Heart left ventricle (tissue), 16 donors: ENCODE measurements at regions not wholly inside any gene's neighbourhood (a gene's known extent, or its start where the extent isn't known, plus 50 kb on each side); places are given as distances from the start of the nearest gene placed in this dataset.
A peak's percentile ranks its signal among the peaks of the same experiment; 100 is the strongest.
"Not testable (repeated sequence)": the region's sequence is repeated elsewhere in the genome, so short reads cannot be mapped to it uniquely, and the experiment has no call there.

ENCODE experiments used
- ATAC-seq, 4 donors: fragments of 200-7000 bp; cut with Tn5 transposase; one replicate each; pipeline ENCODE4 v1.9.1; 2020 to 2022; ENCODE audit warnings: moderate library complexity in 4 of 4, mild to moderate bottlenecking in 3 of 4, moderate number of reproducible peaks in 1 of 4
- DNase-seq, 5 donors: peaks; one replicate each; pipeline ENCODE4 v3.0.0-alpha.2; 2020
- H3K27ac ChIP-seq, 12 donors: fragments of 200-600 bp; sonication (generic) in 4 of 12; one replicate each; pipeline versions ENCODE4 v1.5.0 to v1.8.0; 2016 to 2022; ENCODE audit warnings: mild to moderate bottlenecking in 2 of 12
- H3K27me3 ChIP-seq, 9 donors: fragments of 200-600 bp; sonication (generic) in 2 of 9; one replicate each; pipeline versions ENCODE4 v1.5.1 to v1.8.0; 2016 to 2022; ENCODE audit warnings: mild to moderate bottlenecking in 3 of 9
- H3K36me3 ChIP-seq, 9 donors: fragments of 200-600 bp; sonication (generic) in 2 of 9; one replicate each; pipeline versions ENCODE4 v1.5.0 to v1.8.0; 2018 to 2022; ENCODE audit warnings: mild to moderate bottlenecking in 2 of 9
- H3K4me1 ChIP-seq, 12 donors: fragments of 200-600 bp; sonication (generic) in 4 of 12; one replicate each; pipeline versions ENCODE4 v1.5.0 to v1.8.0; 2016 to 2022; ENCODE audit warnings: mild to moderate bottlenecking in 3 of 12
- H3K4me3 ChIP-seq, 12 donors: fragments of 200-600 bp; sonication (generic) in 4 of 12; one replicate each; pipeline versions ENCODE4 v1.5.0 to v1.8.0; 2017 to 2022; ENCODE audit warnings: mild to moderate bottlenecking in 9 of 12, moderate library complexity in 4 of 12
- H3K9me3 ChIP-seq, 12 donors: fragments of 200-600 bp; sonication (generic) in 4 of 12; one replicate each; pipeline versions ENCODE4 v1.5.0 to v1.8.0; 2016 to 2022; ENCODE audit warnings: mild to moderate bottlenecking in 1 of 12
- CTCF ChIP-seq, 12 donors: fragments of 200-600 bp; sonication (generic) in 4 of 12; IDR thresholded peaks; one replicate each; pipeline versions ENCODE4 v1.5.0 to v1.8.0; 2018 to 2022; ENCODE audit warnings: antibody characterized with exemption in 12 of 12, mild to moderate bottlenecking in 5 of 12
- POLR2A ChIP-seq, 2 donors: fragments of 450-650 bp; IDR thresholded peaks; one replicate each; pipeline ENCODE4 v1.6.1; 2017; ENCODE audit warnings: antibody characterized with exemption in 2 of 2, mild to moderate bottlenecking in 2 of 2, moderate library complexity in 2 of 2
- WGBS, 4 donors: extraction: QIAGEN DNeasy Blood & Tissue Kit in 2 of 4; methylation state at CpG; one replicate each; pipeline versions ENCODE4 v1.1.5 to v1.1.7; 2013 to 2018; 5-methylcytosine and 5-hydroxymethylcytosine counted together
- intact Hi-C, 10 donors: fragments of 100-400 bp; cut with DNase I; formaldehyde crosslinking; loops; one replicate each; pipeline versions ENCODE4 v1.11.1 to v1.14.2; 2022
- donor health status: ischemic (EF 13 %, LVEDD 7.1; RV severe dilation, severe dysfunction).
- donor health status: healthy with polysubstance abuse.
- donor health status: DM: no; HTN: yes; CAD: no.
- donor health status: DM: no; HTN: no; CAD: no.
- donor health status: ischemic (EF 25% LVEDD 6.9; RV normal size, moderate dysfunction).
- donor health status: ischemic (EF 25% LVEDD 5.7; RV mildly dilated, moderate dysfunction).
- donor health status: healthy.
- donor health status: DM: yes; HTN: yes; CAD: no.
- donor health status: ischemic (EF 35%, LVEDD 5.7; RV mildly dilated, moderate dysfunction).
- donor health status: nonischemic (EF 11% LVEDD 7.7; RV severe dilation, severe dysfunction).
- donor health status: DM: yes; HTN: yes; CAD: no.
- donor health status: PGD.
- donor health status: ischemic (EF 29% LVEDD 5.4; RV normal size, mild dysfunction).
- donor health status: nonischemic (EF 23%, LVEDD 6.1; RV moderate dilation, normal function).

- no peaks in the 10 kb centered on the region for H3K36me3 ChIP-seq
- TF ChIP-seq CTCF (IDR thresholded peaks at IDR 0.05) (no peak), POLR2A (IDR thresholded peaks at IDR 0.05) (no peak)
- H3K27ac ChIP-seq, result no peak overlapping the region
- intact Hi-C loops, result no loop called here
- ATAC-seq (no peak), DNase-seq (no peak)
- H3K9me3 ChIP-seq, result no peaks in the 10 kb centered on the region
- WGBS, 4 donors, result 82 to 96% (median 89%) methylated on average over 1 of the region's 1 CpG
- peaks cover 0 to 4% (median 0%) of the 10 kb centered on the region in 9 donors for H3K27me3 ChIP-seq
- no peak overlapping the region for H3K4me3 ChIP-seq
- H3K4me1 ChIP-seq, result no peaks in the 10 kb centered on the region
Measured at GRCh38 chr11:96540875-96541274, 151.1 kb downstream of the JRKL start.

- Histone ChIP-seq H3K4me3 (no peak overlapping the region), H3K36me3 (no peaks in the 10 kb centered on the region), H3K27ac (no peak overlapping the region), H3K4me1 (no peaks in the 10 kb centered on the region), H3K27me3 (peaks cover 0 to 4% (median 0%) of the 10 kb centered on the region in 9 donors), H3K9me3 (no peaks in the 10 kb centered on the region)
- intact Hi-C loops, result no loop called here
- 77 to 87% (median 78%) methylated on average over 3 of the region's 3 CpGs for WGBS, 4 donors
- ATAC-seq, result no peak
- no peak for DNase-seq
- TF ChIP-seq CTCF (IDR thresholded peaks at IDR 0.05) (no peak), POLR2A (IDR thresholded peaks at IDR 0.05) (no peak)
Measured at GRCh38 chr11:96543177-96543576, 153.4 kb downstream of the JRKL start.

GRCh38 chr11:96545192-96545591 is 155.4 kb downstream of the JRKL start:
- H3K36me3 ChIP-seq, intact Hi-C loops: not testable (repeated sequence)
- DNase-seq, result peak in 1 of 5 donors; percentile 21

GRCh38 chr11:96551136-96551535 is 161.3 kb downstream of the JRKL start:
- intact Hi-C loops, result no loop called here
- 81 to 91% (median 84%) methylated on average over 5 of the region's 5 CpGs for WGBS, 4 donors
- Histone ChIP-seq H3K36me3 (no peaks in the 10 kb centered on the region), H3K27ac (no peak overlapping the region), H3K4me3 (no peak overlapping the region), H3K27me3 (no peaks in the 10 kb centered on the region), H3K4me1 (no peaks in the 10 kb centered on the region), H3K9me3 (peaks cover 0 to 5% (median 0%) of the 10 kb centered on the region in 12 donors)
- no peak for DNase-seq
- TF ChIP-seq CTCF (IDR thresholded peaks at IDR 0.05) (no peak), POLR2A (IDR thresholded peaks at IDR 0.05) (no peak)
- no peak for ATAC-seq

More at GRCh38 chr11:96545192-96545591, 155.4 kb downstream of the JRKL start:
- H3K9me3 ChIP-seq, H3K4me1 ChIP-seq, H3K4me3 ChIP-seq, H3K27me3 ChIP-seq, ATAC-seq, H3K27ac ChIP-seq: not testable (repeated sequence)
- 69 to 75% (median 71%) methylated on average over 8 of the region's 8 CpGs for WGBS, 4 donors

GRCh38 chr11:96554236-96554820 is 164.5 kb downstream of the JRKL start:
- Histone ChIP-seq H3K27ac (no peak overlapping the region), H3K9me3 (peaks cover 0 to 5% (median 0%) of the 10 kb centered on the region in 12 donors), H3K4me3 (no peak overlapping the region), H3K27me3 (no peaks in the 10 kb centered on the region), H3K36me3 (no peaks in the 10 kb centered on the region), H3K4me1 (no peaks in the 10 kb centered on the region)
- TF ChIP-seq POLR2A (IDR thresholded peaks at IDR 0.05) (no peak), CTCF (IDR thresholded peaks at IDR 0.05) (no peak)
- DNase-seq, result no peak
- intact Hi-C loops, result no loop called here
- WGBS, 4 donors, result 69 to 80% (median 78%) methylated on average over 5 of the region's 5 CpGs
- ATAC-seq, result no peak

- DNase-seq, H3K27ac ChIP-seq, H3K36me3 ChIP-seq, H3K4me3 ChIP-seq, H3K9me3 ChIP-seq, intact Hi-C loops, H3K27me3 ChIP-seq, H3K4me1 ChIP-seq, ATAC-seq: not testable (repeated sequence)
- WGBS, 4 donors, result 89 to 95% (median 92%) methylated on average over 7 to 9 of the region's 10 CpGs
Measured at GRCh38 chr11:96555826-96556225, 166.0 kb downstream of the JRKL start.

- ATAC-seq, H3K27ac ChIP-seq, H3K4me3 ChIP-seq, H3K36me3 ChIP-seq, DNase-seq, H3K4me1 ChIP-seq, intact Hi-C loops, H3K27me3 ChIP-seq: not testable (repeated sequence)
- peaks cover 0 to 13% (median 5%) of the 10 kb centered on the region in 12 donors for H3K9me3 ChIP-seq
- 94 to 97% (median 95%) methylated on average over 3 of the region's 3 CpGs for WGBS, 4 donors
Measured at GRCh38 chr11:96560727-96561126, 170.9 kb downstream of the JRKL start.
